ENCODE measurements at regions not wholly inside any gene's neighbourhood (a gene's known extent, or its start where the extent isn't known, plus 50 kb on each side); places are given as distances from the start of the nearest gene placed in this dataset.
A peak's percentile ranks its signal among the peaks of the same experiment; 100 is the strongest.

DNA sequence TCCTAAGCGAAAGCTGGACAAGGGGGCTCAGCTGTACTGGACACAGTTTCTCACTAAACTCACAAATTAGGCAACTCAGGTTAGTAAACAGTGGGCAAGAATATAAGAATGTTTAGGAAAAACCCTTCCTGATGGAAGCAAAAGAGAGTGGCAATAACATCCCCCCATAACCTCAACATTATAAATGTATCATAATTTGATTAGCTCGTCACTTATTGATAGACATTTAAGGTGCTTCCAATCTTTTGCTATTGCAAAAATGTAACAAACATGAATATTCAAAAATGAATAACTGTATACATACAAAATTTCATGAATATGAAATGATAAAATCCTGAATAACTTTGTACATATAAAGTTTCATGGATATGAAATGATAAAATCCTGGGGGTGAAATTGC lies 415.7 kb downstream of the EPM2A start:
- DNase-seq (ENCODE audit: low spot score): no peak

DNA sequence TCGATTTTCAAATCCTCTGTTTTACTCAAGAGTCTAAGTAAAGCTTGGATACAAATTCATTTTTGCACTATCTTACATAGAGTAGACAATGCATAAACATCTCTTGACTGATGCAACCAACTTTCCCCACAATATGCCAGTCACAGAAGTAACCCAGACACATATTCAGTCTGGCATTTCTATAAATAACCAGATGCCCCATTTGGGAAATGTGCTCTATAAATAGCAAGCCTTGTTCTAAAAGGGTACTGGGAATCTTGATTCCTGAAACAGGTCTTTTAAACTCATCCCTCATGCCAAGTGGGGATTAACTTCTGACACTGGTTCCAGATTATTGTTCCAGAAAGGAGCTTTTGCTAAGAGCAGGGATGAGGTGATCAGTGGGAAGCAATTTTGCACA lies 411.7 kb downstream of the EPM2A start:
- DNase-seq (ENCODE audit: low spot score): no peak

DNA sequence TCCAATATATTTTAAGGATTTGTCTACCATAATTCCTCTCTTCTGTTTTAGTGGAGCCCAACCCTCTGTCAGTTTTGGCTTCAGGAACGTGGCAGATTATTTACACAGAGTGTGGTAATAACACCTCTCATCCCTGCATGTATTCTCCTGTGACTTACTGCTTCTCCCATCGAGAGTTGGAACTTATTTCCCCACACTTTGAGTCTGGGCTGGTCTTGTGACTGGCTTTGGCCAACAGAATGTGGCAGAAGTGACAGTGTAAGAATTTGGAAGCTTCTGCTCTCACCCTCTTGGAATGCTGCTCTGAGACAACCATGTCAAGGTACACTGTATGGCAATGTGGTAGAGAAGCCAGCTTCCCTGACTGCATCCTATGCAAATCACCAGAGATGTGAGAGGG lies 407.7 kb downstream of the EPM2A start:
- no peak for DNase-seq (ENCODE audit: low spot score)

DNA sequence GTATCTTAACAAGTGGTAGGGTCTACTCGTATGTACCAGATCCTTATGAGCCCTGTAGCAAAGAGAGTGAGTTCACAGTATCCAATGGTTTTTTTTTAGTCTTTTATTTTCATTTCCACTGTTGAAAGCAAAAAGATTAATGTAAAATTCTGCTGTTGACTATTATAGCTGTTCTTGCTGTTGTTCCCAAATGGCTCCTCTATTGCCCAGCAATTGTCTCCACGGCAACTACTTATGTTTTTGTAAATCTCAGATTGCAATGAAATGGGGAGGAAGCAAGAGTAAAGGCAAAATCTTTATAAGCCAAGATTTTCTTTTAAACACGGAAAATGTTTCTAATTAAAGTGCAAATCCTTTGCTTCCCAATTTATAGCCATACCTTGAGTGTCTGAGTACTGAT lies 406.1 kb downstream of the EPM2A start:
- no peak for DNase-seq (ENCODE audit: low spot score)

DNA sequence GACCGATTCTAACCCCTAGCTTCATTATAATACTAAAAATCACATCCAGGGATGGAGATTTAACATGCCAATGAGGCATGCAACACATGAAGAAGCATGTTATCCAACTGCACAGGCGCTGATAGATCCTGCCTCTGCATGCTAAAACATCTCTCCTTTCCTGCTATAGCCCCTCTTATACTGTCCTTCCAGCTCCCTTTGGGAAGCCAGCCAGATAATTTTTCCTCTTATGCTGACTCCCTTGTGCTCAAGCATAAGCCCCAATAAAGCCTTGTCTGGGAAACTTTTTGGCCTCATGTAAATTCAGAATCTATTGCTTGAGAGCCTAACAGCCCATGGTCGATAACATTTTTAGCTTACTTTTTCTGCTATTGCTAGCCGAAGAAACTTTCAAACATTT lies 404.3 kb downstream of the EPM2A start:
- no peak for DNase-seq (ENCODE audit: low spot score)

DNA sequence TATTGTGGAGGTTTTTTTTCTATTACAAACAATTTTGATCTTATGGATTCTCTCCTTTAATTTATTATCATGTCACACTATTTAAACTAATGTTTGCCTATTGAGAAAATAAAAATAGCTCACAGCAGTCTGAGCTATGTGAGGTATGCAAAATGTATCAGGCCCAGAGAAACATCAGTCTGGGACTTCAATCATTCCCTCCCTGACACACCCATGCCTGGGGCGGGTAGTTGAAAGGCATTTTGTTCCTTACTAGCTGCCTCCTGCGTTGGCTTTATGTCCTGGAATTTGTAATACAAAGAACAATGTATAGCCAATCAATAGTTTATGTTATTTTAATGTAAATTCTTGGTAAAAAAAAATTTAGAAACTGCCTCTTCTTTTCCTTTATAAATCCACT lies 403.3 kb downstream of the EPM2A start:
- no peak for DNase-seq (ENCODE audit: low spot score)

DNA sequence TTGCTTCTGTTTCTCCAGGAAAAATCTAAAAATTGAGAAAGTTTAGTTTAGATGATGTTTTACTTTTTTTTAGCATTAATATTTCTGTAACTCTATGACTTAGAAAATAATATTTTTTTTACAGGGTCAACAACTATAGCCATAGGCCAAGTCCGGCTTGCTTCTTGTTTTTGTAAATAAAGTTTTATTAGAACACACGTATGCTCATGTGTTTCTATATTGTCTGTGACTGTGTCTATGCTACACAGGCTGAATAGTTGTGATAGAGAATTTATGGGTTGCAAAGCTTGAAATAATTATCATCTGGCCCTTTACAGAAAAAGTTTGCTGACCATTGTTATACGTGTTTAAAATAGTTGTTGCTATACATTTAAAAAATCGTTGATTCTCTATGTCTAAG lies 399.2 kb downstream of the EPM2A start:
- DNase-seq (ENCODE audit: low spot score): no peak

DNA sequence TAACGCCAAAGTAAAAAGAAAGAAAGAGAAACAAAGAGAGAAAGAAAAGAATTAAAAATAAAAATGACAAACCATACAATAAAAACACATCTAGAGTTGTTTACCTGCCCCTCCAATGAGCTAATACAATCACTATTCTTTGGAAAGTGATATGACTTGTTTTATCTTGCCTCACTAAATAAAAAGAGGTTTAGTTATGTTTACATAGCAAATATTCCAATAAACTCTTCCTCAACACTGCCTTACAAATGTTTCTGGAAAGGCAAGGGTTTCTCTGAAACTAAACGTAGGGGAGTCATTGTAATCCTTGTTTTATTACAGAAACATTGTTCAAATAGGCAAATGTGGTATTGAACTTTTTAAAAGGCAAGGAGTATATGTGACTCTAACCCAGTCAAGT lies 396.2 kb downstream of the EPM2A start:
- DNase-seq (ENCODE audit: low spot score): no peak

DNA sequence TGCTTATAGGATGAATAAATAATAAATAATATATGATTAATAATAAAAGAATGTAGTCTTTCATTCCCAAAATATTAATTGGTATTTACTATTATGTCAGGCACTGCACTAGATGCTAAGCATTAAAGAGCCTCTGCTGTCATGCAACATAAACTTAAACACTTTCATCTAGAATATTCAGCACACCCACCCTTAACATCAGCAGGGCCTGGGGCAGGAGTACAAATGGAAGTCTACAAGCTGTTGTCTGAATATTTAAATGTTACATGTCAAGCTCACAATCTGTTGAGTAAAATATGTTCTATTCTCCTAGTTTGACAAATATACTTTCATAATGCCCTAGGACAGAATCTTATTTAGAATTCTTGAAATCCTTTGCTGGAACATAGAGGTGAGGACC lies 395.1 kb downstream of the EPM2A start:
- no peak for DNase-seq (ENCODE audit: low spot score)

DNA sequence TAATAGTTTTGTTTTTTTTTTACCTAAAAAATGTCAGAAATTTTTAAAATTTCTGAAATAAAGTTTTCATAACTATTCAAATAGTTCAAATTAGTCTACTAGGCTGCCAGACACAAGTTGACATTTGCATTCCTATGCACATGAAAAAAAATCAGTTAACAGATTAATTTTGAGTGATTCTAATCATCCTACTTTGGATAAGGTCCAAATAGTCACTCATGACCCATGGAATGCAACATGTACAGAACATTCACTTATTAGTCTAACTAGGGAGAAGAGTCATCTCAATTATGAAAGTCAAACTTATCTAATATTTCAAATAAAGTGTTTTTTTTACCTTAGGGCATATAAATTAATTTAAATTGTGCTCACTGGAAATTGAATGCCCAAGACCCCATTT lies 390.2 kb downstream of the EPM2A start:
- no peak for DNase-seq (ENCODE audit: low spot score)

DNA sequence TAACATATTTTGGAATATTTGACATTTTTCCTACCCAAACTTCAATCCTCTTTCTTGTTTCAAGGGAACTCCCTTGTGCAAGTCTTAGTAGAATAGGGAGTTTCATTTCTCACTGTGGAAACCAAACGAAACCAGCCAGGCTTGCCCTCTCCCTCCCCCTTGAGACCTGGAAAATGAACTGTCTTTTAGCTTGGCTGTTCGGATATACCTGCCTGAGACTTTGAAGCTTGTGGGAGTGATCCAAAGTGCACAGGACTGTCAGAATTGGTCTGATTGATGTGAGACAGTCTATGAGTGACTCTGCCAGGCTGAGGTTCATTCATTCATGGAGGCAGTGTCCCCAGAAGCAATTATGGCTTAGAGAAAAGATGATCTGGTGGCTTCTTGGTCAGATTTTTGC lies 388.1 kb downstream of the EPM2A start:
- DNase-seq (ENCODE audit: low spot score): no peak

DNA sequence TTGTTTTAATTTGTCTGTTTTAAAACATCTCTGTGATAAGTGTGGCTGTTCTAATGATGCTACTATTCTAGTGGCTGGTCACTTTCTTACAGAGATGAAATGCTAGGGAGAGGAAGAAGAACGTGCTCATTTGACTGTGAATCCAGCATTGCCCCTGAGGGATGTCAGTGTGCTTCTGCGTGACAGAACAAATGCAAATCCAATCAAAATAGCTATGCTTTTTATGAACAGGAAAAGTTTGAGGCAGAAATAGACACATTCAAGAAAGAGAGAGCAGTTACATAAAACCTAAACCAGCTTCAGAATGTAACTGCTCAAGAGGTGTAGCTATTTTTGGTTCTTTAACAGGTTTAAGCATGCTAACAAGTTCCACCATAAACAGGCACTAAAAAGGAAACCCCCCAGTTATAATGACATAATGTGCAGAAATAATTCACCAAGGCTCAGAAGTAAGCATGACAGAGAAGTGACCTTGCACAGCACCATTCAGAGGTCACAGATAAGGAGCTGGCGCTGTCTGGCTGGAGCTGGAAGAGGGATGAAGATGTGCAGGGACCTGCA lies 385.3 kb downstream of the EPM2A start:
- no peak for DNase-seq (ENCODE audit: low spot score)

DNA sequence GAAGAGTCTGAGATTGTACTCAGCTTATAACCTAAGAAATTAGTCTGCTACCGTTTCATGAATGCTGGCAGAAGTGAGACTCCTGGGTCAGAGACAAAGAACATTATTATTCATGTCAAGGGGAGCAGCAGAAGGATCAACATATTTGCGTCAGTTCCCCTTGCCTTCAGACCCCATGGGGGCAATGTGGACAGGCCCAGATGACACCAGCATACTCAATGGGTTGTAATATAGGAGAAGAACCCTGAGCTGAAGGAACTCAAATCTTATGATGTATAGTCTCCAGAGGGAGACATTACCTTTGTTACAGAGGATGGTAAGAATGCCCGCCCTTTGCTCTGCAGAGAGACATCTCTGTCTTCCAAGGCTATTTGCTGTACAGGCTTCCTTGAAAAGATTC lies 384.4 kb downstream of the EPM2A start:
- DNase-seq (ENCODE audit: low spot score): no peak

DNA sequence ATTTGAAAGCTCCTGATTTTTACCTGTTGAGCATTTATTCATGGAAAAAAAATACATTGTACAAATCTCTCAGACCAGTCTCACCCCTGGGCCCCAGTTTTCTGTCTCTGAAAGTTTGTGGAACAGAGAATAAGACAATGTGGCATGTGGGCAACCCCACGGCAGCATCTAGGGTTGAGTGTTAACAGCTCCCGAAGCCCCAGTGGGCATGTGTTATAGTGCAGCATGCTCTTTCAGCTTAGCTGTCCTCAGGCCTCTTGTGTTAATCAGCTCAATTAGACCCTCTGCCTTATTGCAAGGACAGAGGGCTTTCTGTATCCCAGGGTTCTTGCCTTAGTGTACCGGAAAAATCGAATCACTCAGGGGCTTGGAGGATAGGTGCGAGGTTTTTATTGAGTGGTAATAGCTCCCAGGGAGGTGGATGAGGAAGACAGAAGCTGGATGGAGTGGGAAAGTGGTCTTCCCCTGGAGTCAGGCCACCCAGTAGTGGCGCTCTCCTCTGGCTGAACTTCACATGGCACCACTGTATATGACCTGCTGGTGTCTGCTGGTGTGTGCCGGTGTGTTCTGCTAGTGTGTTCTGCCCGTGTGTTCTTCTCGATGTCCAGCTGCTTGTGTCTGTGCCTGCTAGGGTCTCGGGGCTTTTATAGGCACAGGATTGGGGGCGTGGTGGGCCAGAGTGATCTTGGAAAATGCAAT lies 382.8 kb downstream of the EPM2A start:
- no peak for DNase-seq (ENCODE audit: low spot score)

DNA sequence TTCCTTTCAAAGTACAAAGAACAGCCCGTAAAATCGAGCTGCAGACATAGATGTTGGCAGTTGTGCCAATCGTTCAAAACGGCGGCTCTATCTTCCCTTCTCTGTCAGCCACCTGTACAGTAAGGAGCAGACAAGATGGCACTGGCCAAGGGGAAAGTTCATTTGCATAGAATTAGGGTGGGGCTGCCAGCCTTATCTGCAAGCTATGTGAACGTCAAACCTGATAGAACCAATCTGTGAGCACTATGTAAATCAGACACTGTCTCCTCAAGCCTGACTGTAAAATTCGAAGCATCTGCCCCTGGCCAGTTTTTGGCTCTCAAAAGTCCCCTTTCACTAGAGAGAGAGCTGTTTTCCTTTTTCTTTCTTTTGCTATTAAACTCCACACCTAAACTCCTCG lies 374.5 kb downstream of the EPM2A start:
- no peak for DNase-seq (ENCODE audit: low spot score)

DNA sequence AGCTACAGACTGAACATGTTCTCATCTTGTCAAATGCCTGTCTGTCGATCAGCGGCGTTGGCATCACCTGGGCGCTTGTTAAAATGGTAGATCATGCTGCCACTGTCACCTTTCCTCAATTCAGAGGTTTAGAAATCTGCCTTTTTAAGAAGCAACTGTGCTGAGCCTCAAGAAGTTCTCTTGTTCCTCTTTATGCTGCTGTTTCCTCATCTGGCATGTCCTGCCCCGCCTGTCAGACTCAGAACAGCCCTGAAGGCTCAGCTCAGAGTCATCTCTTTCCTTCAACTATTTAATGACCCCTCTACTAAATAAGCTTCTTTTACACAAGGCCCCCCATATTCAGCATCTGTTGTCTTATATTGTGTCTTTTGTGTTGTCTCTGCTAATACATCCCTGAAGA lies 368.2 kb downstream of the EPM2A start:
- DNase-seq (ENCODE audit: low spot score): no peak

DNA sequence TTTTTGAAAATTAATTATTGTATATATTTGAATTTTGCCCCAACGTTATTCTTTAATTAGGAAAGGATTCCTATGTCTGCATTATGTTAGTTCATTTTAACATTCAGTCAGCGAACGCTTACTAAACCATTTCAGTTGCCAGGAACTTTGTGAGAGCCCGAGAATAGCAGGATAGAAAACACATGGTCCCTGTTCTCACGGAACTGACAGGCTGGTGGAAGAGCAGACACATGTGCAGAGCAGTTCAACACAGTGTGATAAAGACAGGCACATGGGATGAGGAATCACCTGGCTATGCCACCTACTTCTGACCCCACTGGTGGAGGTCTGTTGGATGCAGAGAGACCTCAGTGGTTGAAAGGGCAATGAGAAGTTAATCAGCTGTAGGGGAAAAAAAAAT lies 367.2 kb downstream of the EPM2A start:
- DNase-seq (ENCODE audit: low spot score): no peak

DNA sequence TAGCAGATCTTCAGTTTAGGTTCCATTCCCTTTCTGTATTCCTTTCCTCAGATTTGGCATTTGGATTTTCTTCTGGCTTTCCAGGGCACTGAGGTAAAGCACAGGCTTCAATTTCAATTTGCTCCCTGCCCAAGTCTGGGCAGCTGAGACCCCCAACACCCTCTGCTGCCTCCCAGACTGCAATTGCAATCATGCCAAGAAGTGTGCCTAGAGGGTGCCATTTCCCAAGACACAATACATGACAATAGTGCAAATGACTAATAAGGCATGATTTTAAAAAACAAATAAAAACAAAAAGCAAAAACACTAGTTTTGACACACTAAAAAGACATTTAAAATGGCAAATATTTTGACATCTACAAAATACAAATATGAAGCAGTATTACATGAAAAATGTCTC lies 364.8 kb downstream of the EPM2A start:
- DNase-seq (ENCODE audit: low spot score): no peak

DNA sequence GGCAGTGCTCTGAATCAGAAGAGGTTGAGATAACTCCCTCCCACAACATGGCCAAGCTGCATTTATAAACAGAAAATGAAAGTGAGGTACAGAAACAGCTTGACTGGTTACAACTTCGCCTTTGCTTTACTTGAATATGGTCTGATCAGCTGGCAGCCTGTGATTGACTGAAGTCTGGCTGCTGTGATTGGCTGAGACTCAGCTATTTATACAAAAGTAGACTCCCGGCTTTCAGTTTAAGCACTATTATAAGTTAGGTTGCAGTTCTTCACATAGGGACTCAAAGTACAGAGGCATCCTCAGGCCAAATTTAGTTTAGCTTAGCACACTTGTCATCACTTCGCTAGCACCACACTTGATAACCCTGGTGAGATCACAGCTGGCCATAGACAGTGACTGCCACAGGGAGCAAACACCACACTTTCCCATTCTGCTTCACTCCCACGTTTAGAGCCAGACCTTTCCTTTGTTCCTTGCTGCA lies 362.6 kb downstream of the EPM2A start:
- peak; percentile 1 for DNase-seq (ENCODE audit: low spot score)

DNA sequence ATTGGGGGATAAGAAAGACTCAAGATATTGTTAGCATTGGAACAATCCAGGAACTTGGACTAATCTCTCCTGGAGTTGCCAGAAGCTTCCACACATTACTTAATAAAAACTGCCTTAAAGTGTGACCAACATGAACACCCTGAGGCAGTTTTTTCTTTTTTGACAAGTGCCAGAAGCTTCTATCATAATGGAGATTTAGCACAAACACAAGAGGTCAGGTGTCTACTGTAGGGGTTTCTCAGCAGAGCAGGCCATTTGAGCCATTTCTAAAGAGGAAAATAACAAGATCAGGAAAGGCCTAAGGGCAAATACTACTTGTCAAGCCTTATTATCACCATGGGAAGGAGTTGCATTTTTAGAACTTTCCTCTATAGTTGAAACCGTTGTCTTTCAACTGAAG lies 361.5 kb downstream of the EPM2A start:
- DNase-seq (ENCODE audit: low spot score): no peak

DNA sequence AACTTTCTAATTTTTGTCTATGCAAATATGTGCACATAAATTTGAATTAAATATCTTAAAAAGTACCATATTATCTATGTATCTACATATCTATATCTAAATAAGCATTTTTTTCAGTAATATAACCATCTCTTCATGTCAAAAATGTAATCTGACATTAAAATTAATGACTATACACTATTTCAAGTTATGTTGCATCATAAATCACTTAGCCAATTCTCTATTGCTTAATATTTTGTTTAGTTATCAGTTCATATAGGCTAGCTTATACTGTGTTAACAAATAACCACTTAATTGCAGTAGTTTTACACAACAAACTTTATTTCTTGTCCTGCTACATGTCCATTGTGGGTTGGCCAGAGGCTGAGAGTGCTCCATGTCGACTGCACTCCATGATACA lies 360.8 kb downstream of the EPM2A start:
- DNase-seq (ENCODE audit: low spot score): no peak

DNA sequence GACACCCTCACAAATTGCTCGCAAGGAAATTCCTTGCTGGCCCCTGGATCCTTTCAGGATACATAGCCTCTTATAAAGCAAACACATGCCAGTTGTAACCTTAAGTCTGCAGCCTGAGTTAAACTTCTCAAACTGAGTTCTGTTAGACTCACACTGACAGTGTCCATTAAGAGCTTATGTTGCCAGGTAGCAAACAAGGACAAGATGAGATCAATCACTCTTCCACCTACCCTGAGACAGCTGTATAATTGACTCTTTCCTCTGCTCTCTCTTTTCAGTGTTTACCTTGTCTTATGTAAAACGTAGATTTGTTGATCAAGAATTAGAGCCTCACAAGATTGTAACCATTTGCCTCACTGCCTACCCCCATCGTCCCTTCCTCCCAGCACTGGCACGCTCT lies 359.8 kb downstream of the EPM2A start:
- DNase-seq (ENCODE audit: low spot score): no peak

DNA sequence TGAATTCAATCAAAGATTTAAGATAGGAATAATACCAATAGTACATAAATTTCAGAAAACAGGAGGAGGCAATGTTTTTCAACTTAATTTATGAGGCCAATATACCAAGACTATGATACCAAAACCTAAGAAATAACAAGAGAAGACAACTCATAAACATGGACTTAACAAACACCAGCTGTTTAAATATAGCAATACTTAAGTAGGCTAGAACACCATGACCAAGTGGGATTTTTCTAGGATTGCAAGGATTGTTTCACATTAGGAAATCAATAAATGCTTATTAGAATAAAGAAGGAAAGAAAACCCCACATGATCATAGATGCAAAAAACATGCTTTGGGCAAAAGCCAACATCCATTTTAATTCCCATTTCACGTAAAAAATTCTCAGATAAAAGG lies 355.1 kb downstream of the EPM2A start:
- DNase-seq (ENCODE audit: low spot score): no peak

DNA sequence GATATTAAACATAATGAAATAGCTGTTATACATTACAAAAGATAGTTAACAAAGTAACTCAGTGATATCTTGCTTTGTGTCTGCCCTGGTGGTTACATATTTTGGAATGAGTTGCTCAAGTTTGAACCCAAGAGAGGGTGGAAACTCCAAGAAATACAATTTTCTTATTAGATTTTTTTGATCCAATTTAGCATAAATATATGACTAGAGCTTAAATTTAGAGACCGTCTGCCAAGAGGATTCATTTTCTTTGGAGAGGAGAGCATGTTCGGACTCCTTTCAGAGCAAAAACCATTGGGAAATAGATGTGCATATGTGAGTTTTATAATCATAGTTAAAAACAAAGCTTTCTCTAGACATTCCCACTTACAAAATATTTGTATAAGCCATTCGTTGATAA lies 353.4 kb downstream of the EPM2A start:
- DNase-seq (ENCODE audit: low spot score): no peak
